HG03175 (cell line): ENCODE measurements at regions not wholly inside any gene's neighbourhood (a gene's known extent, or its start where the extent isn't known, plus 50 kb on each side); places are given as distances from the start of the nearest gene placed in this dataset.

Source experiments
- ATAC-seq: cut with Tn5 transposase; IDR thresholded peaks from one replicate; pipeline ENCODE4 v1.9.1; 2021; ENCODE audit warnings: mild to moderate bottlenecking, moderate library complexity; ENCODE audit not compliant: unreplicated experiment

DNA sequence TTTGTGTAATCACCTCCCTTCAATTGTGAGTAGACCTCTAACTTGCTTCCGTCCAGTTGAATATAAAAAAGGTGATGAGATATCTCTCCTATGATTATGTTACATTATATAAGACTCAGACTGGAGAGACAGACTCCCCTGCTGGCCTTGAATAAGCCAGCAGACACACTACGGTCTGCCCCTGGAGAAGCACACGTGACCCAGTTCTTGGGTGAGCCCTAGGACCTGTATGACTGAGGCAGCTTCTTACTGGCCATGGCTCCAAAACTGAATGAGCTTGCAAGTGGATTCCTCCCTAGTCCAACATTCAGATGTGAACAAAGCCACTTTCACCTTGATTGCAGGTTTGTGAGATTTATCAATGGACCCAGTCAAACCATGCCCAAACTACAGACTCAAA lies 427.9 kb upstream of the DCN start:
- no peak for ATAC-seq

DNA sequence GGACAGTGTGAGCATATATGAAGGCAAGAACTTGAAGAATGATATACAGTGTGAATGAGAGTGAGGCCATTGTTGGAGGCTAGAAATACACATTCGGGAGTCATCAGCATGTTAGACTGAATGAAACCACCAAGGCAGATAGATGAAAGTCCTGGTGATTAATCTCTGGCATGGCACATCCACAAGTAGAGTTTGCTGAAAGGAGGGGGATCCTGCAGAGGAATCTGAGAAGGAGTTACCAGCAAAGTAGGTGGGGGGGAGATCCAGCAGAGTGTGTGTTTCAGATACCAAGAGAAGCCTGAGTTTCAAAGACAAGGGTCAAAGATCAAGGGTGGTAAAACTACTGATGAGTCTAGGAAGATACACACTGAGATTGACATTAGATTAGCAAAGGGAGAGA lies 426.7 kb upstream of the DCN start:
- no peak for ATAC-seq

DNA sequence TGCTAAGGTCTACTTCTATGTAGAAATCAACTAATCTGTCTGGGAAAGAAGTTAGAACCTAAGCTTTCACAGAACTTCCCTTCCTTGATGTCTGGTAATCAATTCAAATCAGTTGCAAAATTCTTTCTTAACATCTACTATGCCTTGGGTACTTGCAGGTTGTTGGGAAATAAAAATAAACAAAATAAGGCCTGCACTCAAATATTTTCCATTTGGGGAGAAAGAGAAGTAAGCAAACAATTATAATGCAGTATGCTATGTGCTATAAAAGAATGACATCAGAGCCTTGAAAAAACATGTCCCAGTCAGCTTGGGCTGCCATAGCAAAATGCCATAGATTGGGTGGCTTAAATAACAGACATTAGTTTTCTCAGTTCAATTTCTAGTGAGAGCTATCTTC lies 425.9 kb upstream of the DCN start:
- ATAC-seq, result no peak

DNA sequence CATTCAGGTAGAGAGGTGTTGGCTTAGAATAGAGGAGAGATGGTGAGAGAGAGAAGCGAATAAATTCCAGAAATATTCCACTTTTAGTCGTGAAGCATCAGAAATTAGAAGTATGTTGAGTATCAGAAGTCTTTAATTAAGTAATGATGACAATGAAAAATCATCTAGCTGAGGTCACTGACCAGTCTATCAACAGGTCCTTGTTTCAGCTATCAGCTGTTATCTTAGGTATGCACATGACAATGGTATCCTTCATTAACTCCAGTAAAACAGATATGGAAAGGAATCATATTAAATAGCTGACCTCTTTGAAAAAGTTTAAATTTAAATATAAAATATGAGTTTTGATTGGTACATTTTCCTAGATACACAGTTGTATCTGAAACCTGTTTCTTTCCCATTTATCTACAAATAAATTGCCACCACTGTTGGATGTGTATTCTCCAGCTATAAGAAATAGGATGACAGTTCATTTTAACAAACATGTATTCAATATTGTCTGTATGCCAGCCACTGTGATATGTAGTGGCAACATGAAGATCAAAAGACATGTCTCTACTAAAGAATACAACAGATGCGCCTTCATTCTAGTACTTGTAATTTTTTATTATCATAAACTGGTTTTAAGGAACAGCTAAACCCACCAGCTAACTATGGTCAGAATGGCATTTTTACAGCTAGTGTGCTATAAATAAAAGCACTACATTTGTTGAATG lies 424.2 kb upstream of the DCN start:
- ATAC-seq, result no peak

DNA sequence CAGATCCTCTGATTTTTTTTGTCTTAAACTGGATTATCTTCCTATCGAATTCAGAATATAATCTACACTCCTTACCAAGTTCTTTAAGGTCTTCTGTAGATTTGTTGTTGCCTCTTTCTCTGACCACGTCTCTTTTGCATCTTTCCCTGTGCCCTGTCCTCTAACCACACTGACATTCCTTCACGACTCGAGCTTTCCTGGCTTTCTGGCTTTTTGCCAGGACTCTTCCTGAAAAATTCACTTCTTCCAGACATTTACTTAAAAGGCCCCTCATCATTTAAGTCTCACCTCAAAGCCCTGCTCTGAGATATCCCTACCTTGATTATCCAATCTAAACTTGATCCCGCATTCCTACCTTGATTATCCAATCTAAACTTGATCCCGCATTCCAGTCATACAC lies 422.3 kb upstream of the DCN start:
- ATAC-seq, result no peak

DNA sequence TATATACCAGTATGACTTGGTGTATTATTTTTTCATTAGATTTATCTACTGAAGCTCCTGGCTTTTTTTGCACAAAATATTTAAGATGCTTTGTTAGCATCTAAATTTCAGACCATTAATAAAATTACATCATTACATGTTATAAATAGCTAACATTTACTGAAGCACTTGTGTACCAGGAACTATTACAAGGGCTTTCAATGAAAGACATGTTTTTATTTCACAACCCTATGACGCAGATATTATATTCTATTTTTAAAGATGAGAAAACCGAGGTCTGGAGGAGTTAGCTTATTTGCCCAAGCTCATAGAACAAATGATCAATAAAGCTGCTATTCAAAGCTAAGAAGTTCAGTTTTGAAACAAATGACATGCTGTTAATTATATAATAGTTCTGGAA lies 420.4 kb upstream of the DCN start:
- ATAC-seq, result no peak

DNA sequence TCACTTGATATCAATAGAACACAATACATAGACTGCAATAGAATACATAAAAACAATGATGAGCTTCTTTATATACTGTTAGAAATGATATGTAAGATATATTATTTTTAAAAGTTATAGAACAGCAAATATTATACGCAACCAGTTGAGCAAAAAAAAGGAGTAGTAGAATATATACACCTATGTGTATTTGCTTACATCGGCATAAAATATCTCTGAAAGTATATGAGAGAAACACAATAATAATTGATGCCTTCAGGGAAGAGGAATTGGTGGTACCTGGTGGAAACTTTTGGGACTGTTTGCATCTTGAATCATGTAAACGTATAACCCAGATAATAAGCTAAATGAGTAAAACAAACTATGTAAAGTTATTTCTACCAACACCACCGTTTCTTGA lies 418.4 kb upstream of the DCN start:
- no peak for ATAC-seq

DNA sequence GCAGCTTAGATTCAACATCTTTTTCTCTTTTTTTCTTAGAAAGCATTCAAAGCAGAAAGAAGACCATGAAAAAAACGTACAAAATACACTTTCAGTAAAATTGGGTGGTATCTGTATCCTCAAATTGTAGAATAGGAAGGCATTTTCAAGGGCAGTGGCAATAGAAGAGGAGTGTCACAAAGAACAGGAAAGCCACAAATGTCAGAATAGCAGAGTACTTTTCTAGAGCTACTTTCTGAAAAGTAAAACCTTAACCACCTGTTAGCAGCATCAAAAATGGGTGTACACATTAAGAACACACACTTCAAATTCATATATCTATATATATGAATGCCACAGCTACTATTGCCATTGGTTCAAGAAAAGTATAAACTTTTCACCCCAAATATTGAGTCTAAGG lies 412.1 kb upstream of the DCN start:
- ATAC-seq, result no peak

DNA sequence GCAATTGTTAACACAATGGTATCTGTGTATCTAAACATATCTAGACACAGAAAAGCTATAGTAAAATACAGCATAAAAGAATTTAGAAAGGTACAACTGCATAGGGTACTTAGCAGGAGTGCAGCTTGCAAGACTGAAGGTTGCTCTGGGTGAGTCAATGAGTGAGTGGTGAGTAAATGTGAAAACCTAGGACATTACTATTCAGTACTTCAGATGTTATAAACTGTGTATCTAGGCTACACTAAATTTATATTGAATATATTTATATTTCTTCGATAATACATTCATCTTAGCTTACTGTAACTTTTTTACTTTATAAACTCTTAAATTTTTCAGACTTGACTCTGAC lies 409.0 kb upstream of the DCN start:
- no peak for ATAC-seq

DNA sequence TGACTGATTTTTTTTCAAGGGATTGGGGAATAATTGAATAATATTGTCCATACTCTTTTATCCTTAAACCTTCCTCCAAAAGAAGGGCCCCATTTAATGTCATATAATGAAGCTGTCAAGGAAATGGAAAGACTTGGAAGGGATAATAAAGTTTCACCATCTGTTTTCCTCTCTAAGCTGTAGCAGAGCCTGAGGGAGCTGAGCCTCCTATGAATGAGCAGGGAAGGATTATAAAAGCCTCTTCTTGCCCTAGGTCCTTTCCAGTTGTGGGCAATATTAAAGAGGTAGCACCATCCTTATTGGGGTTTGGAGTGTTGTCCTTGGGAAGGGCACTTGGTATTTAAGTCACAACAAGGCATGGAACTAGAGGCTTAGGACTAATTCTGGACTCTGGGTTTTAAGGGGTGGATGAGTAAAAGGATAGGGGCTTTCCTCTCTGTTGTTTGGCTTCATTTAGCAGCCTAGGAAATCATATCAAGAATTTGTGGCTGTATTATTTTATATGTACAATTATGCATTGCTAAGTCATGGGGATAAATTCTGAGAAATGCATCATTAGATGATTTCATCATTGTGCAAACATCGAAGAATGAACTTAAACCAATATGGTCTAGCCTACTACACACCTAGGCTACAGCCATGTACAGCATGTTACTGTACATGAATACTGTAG lies 408.5 kb upstream of the DCN start:
- ATAC-seq, result no peak

DNA sequence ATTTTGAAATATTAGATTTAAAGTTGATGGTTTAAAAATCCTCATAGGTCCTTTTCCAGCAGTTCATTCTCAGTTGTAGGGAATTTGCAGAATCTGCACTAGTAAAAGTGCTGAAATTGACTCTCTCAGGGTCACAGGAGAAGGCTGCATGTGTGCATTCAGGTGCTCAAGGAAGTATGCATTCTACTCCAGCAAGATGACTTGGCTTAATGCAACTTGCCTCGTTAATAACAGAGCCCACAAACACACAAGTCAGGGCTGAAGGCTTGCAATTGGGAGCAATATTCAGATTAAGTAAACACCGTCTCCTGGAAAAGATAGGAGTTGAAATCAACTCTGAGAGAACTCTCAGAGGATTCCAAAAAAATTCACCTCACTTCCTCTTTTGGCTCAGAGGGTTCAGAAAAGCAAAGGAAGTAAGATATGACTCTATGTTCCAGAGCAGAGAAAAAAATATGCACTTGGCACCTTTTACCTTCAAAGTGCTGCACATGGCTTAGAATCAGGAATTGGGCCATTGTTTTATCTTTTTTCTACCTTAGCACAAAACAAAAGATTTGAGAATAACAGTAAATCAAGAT lies 406.3 kb upstream of the DCN start:
- no peak for ATAC-seq

DNA sequence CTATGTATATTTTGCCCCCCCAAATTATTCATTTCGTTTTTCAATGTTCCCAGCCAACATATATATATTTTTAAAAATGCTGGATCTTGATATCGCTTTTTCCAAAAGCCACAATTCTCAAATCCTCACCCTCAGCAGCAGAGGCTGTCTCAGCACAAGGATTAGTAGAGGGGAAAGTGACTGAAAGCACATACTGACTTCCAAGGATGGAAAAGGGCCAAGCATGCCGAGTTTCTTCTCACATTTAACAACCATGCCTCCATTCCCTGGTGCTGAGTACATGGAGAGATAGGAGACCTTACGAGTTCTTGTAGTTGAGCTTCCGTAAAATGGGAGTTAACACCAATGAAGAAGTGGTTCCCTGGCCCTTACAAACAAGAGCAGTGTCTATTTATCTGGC lies 403.4 kb upstream of the DCN start:
- ATAC-seq, result no peak

DNA sequence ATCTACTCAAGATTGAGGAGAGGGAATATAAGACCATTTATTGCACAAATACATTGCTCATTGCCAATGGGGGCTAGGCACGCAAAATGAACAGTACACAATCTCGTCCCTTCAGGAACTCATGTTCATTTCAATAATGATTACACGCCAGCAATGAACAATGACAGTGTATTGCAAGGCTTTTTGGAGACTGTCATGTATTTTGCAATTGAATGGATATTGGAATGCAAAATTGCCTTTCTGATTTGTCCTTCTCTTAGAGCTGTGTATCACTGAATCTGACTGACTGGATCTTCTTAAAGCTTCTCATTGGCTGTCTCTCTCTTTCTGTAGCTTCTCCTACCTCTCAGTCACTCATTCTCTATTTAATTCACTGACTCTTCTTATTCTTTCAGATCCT lies 400.2 kb upstream of the DCN start:
- ATAC-seq, result no peak

DNA sequence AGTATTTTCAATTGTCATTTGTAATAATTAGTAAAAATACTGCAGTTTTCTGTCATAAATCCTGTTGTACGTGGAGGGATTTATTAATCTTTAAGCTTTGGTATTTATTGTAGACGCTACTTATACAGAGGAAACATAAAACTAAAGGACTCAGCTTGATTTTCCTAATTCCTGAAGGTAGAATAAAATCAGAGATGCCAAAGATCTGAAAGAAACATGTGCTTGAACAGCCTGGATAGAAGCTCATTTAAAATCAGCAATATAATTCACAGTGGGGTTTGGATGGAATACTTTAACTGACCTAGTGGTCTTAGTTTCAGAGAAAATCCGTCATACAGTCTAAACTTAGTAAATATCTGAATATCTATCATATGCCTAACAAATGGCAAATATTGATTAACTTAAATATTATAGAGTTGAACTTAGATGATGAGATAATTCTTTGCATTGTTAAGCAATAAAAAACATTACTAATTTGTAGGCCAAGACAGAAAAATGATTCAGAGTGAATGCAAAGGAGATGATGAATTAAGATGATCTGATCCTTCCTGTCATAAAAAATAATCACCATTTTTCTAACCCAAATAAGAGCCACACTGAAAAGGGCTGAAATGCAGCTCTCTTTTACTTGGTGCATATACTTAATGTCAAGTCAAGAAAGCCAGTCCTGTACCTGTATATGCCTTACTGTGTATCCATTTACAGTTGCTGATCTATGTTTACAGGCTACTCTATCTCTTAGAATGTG lies 397.1 kb upstream of the DCN start:
- no peak for ATAC-seq

DNA sequence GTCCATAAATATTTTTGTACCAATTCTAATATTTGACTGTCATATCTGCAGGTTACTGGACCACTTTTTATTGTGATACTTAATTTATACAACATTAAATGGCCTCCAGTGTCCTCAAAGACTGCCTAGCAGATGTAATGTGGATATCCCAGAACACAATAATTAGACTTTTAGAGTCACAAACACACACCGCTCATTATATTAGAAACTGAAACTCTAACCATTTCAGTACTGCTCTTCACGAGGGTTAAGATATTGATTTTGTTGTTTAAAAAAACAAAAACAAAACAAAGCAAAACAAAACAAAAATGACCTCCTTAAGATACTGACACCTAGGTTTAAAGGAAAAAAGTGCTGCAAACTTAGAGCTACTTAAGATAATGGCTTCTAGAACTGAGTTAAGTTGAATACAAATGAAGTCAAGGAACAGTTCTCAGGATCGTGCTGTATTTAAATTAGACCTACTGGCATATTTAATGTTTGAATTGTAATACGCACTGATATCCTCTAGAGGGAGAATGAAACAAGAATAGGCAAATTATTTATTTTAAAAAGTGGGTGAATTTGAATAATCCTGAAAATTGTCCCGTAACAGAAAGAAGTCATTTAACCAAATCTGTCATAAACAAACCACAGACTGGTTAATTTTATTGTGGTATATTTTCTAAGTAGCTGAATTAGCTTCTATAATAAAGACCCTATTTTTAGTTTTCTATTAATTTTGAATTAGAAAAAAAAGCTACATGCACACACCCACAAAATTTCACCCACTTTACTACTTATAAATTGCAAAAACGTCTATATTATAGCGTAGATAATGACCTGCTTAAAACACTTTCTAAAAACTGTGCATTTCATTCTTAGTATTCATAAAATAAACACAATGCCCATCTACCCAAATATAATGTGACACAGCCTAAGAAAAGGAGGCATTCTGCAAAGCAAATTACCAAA lies 395.2 kb upstream of the DCN start:
- peak; percentile 76 for ATAC-seq

DNA sequence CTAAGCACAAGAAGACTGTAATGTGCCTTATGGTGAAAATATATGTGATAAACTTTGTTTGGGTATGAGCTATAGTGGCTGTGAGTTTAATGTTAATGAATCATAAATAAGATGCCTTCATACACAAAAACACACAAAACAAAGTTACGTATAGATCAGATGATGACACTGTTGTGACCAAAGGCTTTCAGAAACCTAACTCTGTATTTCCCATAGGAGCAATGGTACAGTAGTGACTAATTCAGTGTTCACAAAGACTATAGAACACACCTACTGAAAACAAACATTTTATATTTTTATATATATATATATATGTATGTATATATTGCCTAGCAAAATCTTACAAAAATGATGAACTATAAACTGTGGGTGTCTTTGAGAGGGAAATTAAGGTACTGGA lies 393.8 kb upstream of the DCN start:
- no peak for ATAC-seq

DNA sequence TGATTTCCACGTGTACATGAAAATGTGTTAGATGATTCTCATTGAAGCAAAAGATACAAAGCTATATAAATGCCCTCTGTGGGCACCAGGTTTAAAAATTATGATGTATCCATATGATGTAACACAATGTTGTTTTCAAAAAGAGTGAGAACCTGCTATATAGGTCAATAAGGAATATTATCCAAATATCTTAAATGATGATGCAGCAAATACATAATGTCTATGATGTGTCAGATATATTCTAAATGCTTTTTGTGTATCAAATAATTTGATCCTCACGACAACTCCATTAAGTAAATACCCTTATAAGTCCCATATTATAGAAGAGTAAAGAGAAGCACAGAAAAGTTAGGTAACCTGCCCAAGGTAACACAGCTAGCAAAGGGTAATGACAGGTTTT lies 393.0 kb upstream of the DCN start:
- no peak for ATAC-seq

DNA sequence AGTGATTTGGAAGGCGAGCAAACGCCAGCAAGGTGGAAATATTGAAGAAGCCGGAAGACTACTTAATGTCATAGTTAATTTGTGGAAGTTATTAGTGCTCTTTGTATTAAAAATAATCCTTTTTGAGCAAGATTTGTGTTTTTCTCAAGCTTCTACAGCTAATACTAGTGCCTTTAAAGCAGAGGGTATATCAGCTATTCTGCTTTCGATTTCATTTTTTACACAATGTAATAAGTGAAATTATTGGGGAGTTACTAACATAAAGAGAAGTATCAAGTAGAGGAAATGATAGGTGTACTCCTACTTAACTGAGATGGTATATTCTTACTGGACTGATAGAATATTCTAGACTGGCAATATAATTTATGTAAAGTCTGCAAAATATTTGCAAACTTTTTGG lies 392.4 kb upstream of the DCN start:
- no peak for ATAC-seq

DNA sequence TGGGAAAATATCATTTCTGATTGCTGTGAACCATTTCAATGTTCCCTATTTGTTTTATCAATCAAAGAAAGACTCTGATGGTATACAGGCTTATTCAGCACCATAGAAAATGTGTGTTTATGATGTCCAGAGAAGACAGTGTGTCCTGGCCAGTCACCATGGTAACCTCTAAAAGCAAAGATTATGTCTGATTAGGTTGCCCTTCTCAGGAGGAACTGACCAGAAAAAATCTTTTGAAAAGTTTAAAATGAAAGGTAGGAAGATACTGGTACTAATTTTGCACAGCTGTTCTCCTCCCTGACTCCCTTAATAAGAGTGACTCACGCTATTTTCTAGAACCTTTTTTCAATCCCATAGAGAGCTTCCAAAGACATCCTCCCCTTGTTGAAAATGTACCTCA lies 391.8 kb upstream of the DCN start:
- ATAC-seq, result no peak

DNA sequence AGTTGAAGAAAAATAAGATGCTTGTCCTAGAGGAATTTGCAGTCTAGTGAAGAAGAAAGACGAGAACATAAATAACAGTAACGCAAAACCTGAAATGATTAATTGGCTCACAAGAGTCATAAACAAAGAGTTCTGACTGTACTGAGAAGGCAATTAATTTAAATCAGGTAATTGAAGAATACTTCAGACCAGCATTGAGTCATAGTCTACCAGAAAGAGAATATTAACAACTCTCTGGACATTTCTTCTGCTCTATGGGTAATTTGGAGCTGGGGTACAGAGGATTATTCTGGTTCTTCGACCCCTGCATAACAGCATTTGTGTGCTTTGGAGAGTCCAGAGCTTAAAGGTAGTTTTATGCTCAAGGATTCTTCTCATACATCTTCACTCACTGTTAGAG lies 390.3 kb upstream of the DCN start:
- no peak for ATAC-seq

DNA sequence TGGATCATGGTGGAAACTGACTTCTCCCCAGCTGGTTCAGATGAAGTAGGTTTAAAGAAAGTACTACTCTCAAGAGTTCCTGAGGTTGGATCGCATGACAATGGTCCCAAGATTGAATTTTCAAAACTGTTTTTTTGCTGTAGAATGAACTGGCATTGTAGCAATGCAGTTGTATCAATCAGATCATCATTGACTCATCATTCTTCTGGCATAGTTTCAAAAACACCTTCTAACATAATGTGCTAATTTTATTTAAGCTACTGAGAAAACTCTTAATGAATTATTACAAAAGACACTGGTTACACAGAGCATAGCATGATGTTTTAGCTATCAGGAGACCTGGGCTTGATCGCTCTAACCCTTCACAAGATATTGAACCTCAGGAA lies 384.5 kb upstream of the DCN start:
- no peak for ATAC-seq
